T-cell (primary cell): ENCODE measurements at regions not wholly inside any gene's neighbourhood (a gene's known extent, or its start where the extent isn't known, plus 50 kb on each side); places are given as distances from the start of the nearest gene placed in this dataset.

Experiments used
- ATAC-seq, 4 experiments: fragments of 200-7000 bp in 3 of 4; fragments of 150-1000 bp in 1 of 4; cut with Tn5 transposase; replicated peaks in 1 of 4; 1 replicate in 3 of 4; 2 replicates in 1 of 4; pipeline ENCODE4 v1.10.0; 2021; ENCODE audit warnings: moderate library complexity in 3 of 4, mild to moderate bottlenecking in 2 of 4, moderate number of reproducible peaks in 1 of 4
- CTCF ChIA-PET, 2 donors: fragments of 300-600 bp; sonication (Branson Sonifier 250); formaldehyde crosslinking; loops; one replicate each; lab custom pipeline; 2022; ENCODE audit warnings: antibody characterized with exemption in 2 of 2; lab: Charles Lee
- POLR2A ChIA-PET, 2 donors: fragments of 300-600 bp; sonication (Branson Sonifier 250); formaldehyde crosslinking; loops; one replicate each; lab custom pipeline; 2022; ENCODE audit warnings: antibody characterized with exemption in 2 of 2; lab: Charles Lee
- DNase-seq, 35 experiments: peaks; one replicate each; pipeline versions ENCODE4 v3.0.0 to v3.0.0-alpha.2; 2013 to 2023
- H3K27ac ChIP-seq: one replicate; pipeline ENCODE4 v1.5.1; 2013; ENCODE audit warnings: low read length
- H3K27me3 ChIP-seq, 2 experiments: replicated peaks in 1 of 2; 1 replicate in 1 of 2; 2 replicates in 1 of 2; pipeline versions ENCODE4 v1.6.1 to v1.7.0; 2013; ENCODE audit warnings: low read length in 1 of 2, mixed read lengths in 1 of 2; ENCODE audit not compliant: control insufficient read depth in 2 of 2, insufficient read depth in 2 of 2; ENCODE audit errors: extremely low read depth in 1 of 2
- H3K36me3 ChIP-seq, 2 donors: 1 replicate in 1 of 2; 2 replicates in 1 of 2; pipeline versions ENCODE4 v1.6.1 to v1.7.0; 2013; ENCODE audit warnings: low read length in 1 of 2; ENCODE audit not compliant: control insufficient read depth in 2 of 2, insufficient read depth in 1 of 2; ENCODE audit errors: extremely low read depth in 1 of 2
- H3K4me1 ChIP-seq, 2 experiments: 1 replicate in 1 of 2; 2 replicates in 1 of 2; pipeline versions ENCODE4 v1.6.1 to v1.7.0; 2013; ENCODE audit warnings: low read length in 2 of 2, mixed read lengths in 1 of 2; ENCODE audit not compliant: insufficient read depth in 2 of 2, control insufficient read depth in 1 of 2; ENCODE audit errors: extremely low read depth in 1 of 2
- H3K4me3 ChIP-seq, 2 donors: 1 replicate in 1 of 2; 2 replicates in 1 of 2; pipeline versions ENCODE4 v1.5.1 to v1.7.0; 2013; ENCODE audit warnings: mild to moderate bottlenecking in 2 of 2, low read length in 1 of 2, moderate library complexity in 1 of 2; ENCODE audit not compliant: control insufficient read depth in 1 of 2; ENCODE audit errors: extremely low read depth in 1 of 2
- H3K9me3 ChIP-seq: 2 replicates; pipeline ENCODE4 v1.7.0; 2013
- H3K27ac Mint-ChIP-seq, 2 donors: one replicate each; pipeline ENCODE4 v1.8.0; 2020 to 2021; ENCODE audit warnings: mild to moderate bottlenecking in 2 of 2, mixed read lengths in 2 of 2
- H3K27me3 Mint-ChIP-seq, 2 donors: one replicate each; pipeline ENCODE4 v1.8.0; 2021 to 2022; ENCODE audit warnings: mixed read lengths in 2 of 2
- H3K36me3 Mint-ChIP-seq: one replicate; pipeline ENCODE4 v1.8.0; 2021; ENCODE audit warnings: mixed read lengths
- H3K4me1 Mint-ChIP-seq, 3 donors: one replicate each; pipeline ENCODE4 v1.8.0; 2020 to 2022; ENCODE audit warnings: mixed read lengths in 3 of 3, mild to moderate bottlenecking in 1 of 3
- H3K4me3 Mint-ChIP-seq, 3 donors: one replicate each; pipeline ENCODE4 v1.8.0; 2020 to 2022; ENCODE audit warnings: mild to moderate bottlenecking in 3 of 3, mixed read lengths in 3 of 3, moderate library complexity in 3 of 3
- H3K9me3 Mint-ChIP-seq, 3 donors: one replicate each; pipeline ENCODE4 v1.8.0; 2020 to 2022; ENCODE audit warnings: mixed read lengths in 3 of 3
- WGBS: methylation state at CpG from one replicate; pipeline ENCODE4 v1.1.5; 2013; ENCODE audit warnings: missing lambda C conversion rate; ENCODE audit not compliant: insufficient coverage; 5-methylcytosine and 5-hydroxymethylcytosine counted together

GRCh38 chr10:128393546-128393945 lies 267.3 kb upstream of the MKI67 start:
- Histone ChIP-seq H3K9me3 (no peaks in the 10 kb centered on the region), H3K4me3 (no peak overlapping the region), H3K36me3 (no peaks in the 10 kb centered on the region), H3K4me1 (no peaks in the 10 kb centered on the region), H3K27ac (no peak overlapping the region), H3K27me3 (peaks cover 0 to 3% of the 10 kb centered on the region in 2 experiments)
- peaks cover 5% of the 10 kb centered on the region in 2 donors for H3K27me3 Mint-ChIP-seq
- no peak overlapping the region for H3K27ac Mint-ChIP-seq
- no peaks in the 10 kb centered on the region for H3K4me1 Mint-ChIP-seq
- no peaks in the 10 kb centered on the region for H3K9me3 Mint-ChIP-seq
- no peak overlapping the region for H3K4me3 Mint-ChIP-seq
- H3K36me3 Mint-ChIP-seq, result no peaks in the 10 kb centered on the region
- DNase-seq (no peak), ATAC-seq (no peak)
- ChIA-PET CTCF (no interaction called here), POLR2A (no interaction called here)
- WGBS, result 60% methylated on average over 1 of the region's 4 CpGs

GRCh38 chr10:128398118-128398517 lies 271.9 kb upstream of the MKI67 start:
- H3K36me3 ChIP-seq, result no peaks in the 10 kb centered on the region

GRCh38 chr10:128398999-128399398 lies 272.8 kb upstream of the MKI67 start:
- H3K27me3 Mint-ChIP-seq, result peaks cover 0 to 3% of the 10 kb centered on the region in 2 donors
- no peak overlapping the region for H3K4me3 ChIP-seq
- no peak for DNase-seq
- H3K27ac Mint-ChIP-seq, result no peak overlapping the region
- no peaks in the 10 kb centered on the region for H3K4me1 ChIP-seq
- no peak for ATAC-seq
- no CpG with 5 or more reads among the region's 1 CpG for WGBS
- no peaks in the 10 kb centered on the region for H3K36me3 Mint-ChIP-seq
- no peak overlapping the region for H3K4me3 Mint-ChIP-seq
- H3K27me3 ChIP-seq, result peaks cover 0 to 5% of the 10 kb centered on the region in 2 experiments
- H3K36me3 ChIP-seq, result no peaks in the 10 kb centered on the region
- no peaks in the 10 kb centered on the region for H3K4me1 Mint-ChIP-seq
- H3K27ac ChIP-seq, result no peak overlapping the region
- H3K9me3 ChIP-seq, result no peaks in the 10 kb centered on the region
- H3K9me3 Mint-ChIP-seq, result peaks cover 10 to 11% (median 11%) of the 10 kb centered on the region in 3 donors
- CTCF ChIA-PET, result no interaction called here
- POLR2A ChIA-PET, result no interaction called here

More at GRCh38 chr10:128398118-128398517, 271.9 kb upstream of the MKI67 start:
- H3K9me3 Mint-ChIP-seq, result peaks cover 10 to 11% (median 11%) of the 10 kb centered on the region in 3 donors
- no peak overlapping the region for H3K4me3 Mint-ChIP-seq
- ChIA-PET CTCF (no interaction called here), POLR2A (no interaction called here)
- 86% methylated on average over 7 of the region's 8 CpGs for WGBS
- H3K27me3 Mint-ChIP-seq, result peaks cover 0 to 3% of the 10 kb centered on the region in 2 donors
- H3K9me3 ChIP-seq, result no peaks in the 10 kb centered on the region
- H3K4me3 ChIP-seq, result no peak overlapping the region
- DNase-seq (no peak), ATAC-seq (no peak)
- no peaks in the 10 kb centered on the region for H3K4me1 ChIP-seq
- H3K36me3 Mint-ChIP-seq, result no peaks in the 10 kb centered on the region
- peaks cover 0 to 5% of the 10 kb centered on the region in 2 experiments for H3K27me3 ChIP-seq
- H3K27ac ChIP-seq, result no peak overlapping the region
- no peak overlapping the region for H3K27ac Mint-ChIP-seq
- no peaks in the 10 kb centered on the region for H3K4me1 Mint-ChIP-seq

GRCh38 chr10:128400564-128400963 lies 274.3 kb upstream of the MKI67 start:
- ChIA-PET POLR2A (no interaction called here), CTCF (no interaction called here)
- no peak overlapping the region for H3K4me3 ChIP-seq
- no peaks in the 10 kb centered on the region for H3K4me1 Mint-ChIP-seq
- peaks cover 0 to 12% of the 10 kb centered on the region in 2 experiments for H3K27me3 ChIP-seq
- no peaks in the 10 kb centered on the region for H3K36me3 ChIP-seq
- ATAC-seq (no peak), DNase-seq (no peak)
- no peaks in the 10 kb centered on the region for H3K9me3 ChIP-seq
- no peak overlapping the region for H3K27ac ChIP-seq
- WGBS, result 86% methylated on average over 2 of the region's 8 CpGs
- H3K27me3 Mint-ChIP-seq, result peaks cover 0 to 3% of the 10 kb centered on the region in 2 donors
- H3K36me3 Mint-ChIP-seq, result no peaks in the 10 kb centered on the region
- peaks cover 10 to 11% (median 11%) of the 10 kb centered on the region in 3 donors for H3K9me3 Mint-ChIP-seq
- H3K27ac Mint-ChIP-seq, result no peak overlapping the region
- H3K4me3 Mint-ChIP-seq, result no peak overlapping the region
- no peaks in the 10 kb centered on the region for H3K4me1 ChIP-seq

- Mint-ChIP-seq H3K27ac (no peak overlapping the region), H3K27me3 (no peaks in the 10 kb centered on the region), H3K9me3 (peaks cover 8 to 11% (median 10%) of the 10 kb centered on the region in 3 donors), H3K4me3 (no peak overlapping the region), H3K36me3 (no peaks in the 10 kb centered on the region), H3K4me1 (no peaks in the 10 kb centered on the region)
- CTCF ChIA-PET, result no interaction called here
- peaks cover 0 to 9% of the 10 kb centered on the region in 2 experiments for H3K27me3 ChIP-seq
- POLR2A ChIA-PET, result interaction anchor here in 1 of 2 donors (0.6 kb wide), 1 partner anchor 1475 kb away, joined by 3 read pairs; no protein-coding TSS in a partner anchor
- no peak overlapping the region for H3K27ac ChIP-seq
- H3K9me3 ChIP-seq, result no peaks in the 10 kb centered on the region
- WGBS, result 79% methylated on average over 7 of the region's 8 CpGs
- no peak for DNase-seq
- no peak overlapping the region for H3K4me3 ChIP-seq
- no peaks in the 10 kb centered on the region for H3K4me1 ChIP-seq
- ATAC-seq, result no peak
- H3K36me3 ChIP-seq, result no peaks in the 10 kb centered on the region
Observed at GRCh38 chr10:128405450-128405849, 279.2 kb upstream of the MKI67 start.

- no peak overlapping the region for H3K27ac ChIP-seq
- Mint-ChIP-seq H3K4me3 (no peak overlapping the region), H3K36me3 (no peaks in the 10 kb centered on the region), H3K9me3 (no peaks in the 10 kb centered on the region), H3K27me3 (peaks cover 4 to 17% of the 10 kb centered on the region in 2 donors), H3K27ac (no peak overlapping the region), H3K4me1 (no peaks in the 10 kb centered on the region)
- ChIA-PET CTCF (no interaction called here), POLR2A (no interaction called here)
- H3K27me3 ChIP-seq, result peaks cover 0 to 3% of the 10 kb centered on the region in 2 experiments
- no peak for DNase-seq
- H3K4me1 ChIP-seq, result no peaks in the 10 kb centered on the region
- H3K4me3 ChIP-seq, result no peak overlapping the region
- no peaks in the 10 kb centered on the region for H3K36me3 ChIP-seq
- H3K9me3 ChIP-seq, result no peaks in the 10 kb centered on the region
- no peak for ATAC-seq
- WGBS, result 88% methylated on average over 1 of the region's 1 CpG
Observed at GRCh38 chr10:128411643-128412042, 285.4 kb upstream of the MKI67 start.

- Mint-ChIP-seq H3K36me3 (no peaks in the 10 kb centered on the region), H3K27ac (no peak overlapping the region), H3K9me3 (no peaks in the 10 kb centered on the region), H3K4me1 (no peaks in the 10 kb centered on the region), H3K4me3 (no peak overlapping the region), H3K27me3 (peaks cover 4 to 25% of the 10 kb centered on the region in 2 donors)
- Histone ChIP-seq H3K36me3 (no peaks in the 10 kb centered on the region), H3K4me3 (no peak overlapping the region), H3K4me1 (no peaks in the 10 kb centered on the region), H3K9me3 (no peaks in the 10 kb centered on the region), H3K27me3 (peaks cover 0 to 3% of the 10 kb centered on the region in 2 experiments), H3K27ac (no peak overlapping the region)
- ChIA-PET CTCF (no interaction called here), POLR2A (no interaction called here)
- DNase-seq, result no peak
- WGBS, result 57% methylated on average over 3 of the region's 5 CpGs
- ATAC-seq, result no peak
Observed at GRCh38 chr10:128414568-128414967, 288.3 kb upstream of the MKI67 start.
